ENCODE measurements at regions not wholly inside any gene's neighbourhood (a gene's known extent, or its start where the extent isn't known, plus 50 kb on each side); places are given as distances from the start of the nearest gene placed in this dataset.
"Not testable (repeated sequence)": the region's sequence is repeated elsewhere in the genome, so short reads cannot be mapped to it uniquely, and the experiment has no call there.

GRCh38 chr17:20896153-20896649 is 146.6 kb downstream of the USP22 start:
- H3K9ac ChIP-seq (ENCODE audit: low read depth, low read length, poor library complexity, severe bottlenecking): no peak overlapping the region

GRCh38 chr17:20898726-20899125 is 144.1 kb downstream of the USP22 start:
- not testable (repeated sequence) for H3F3A ChIP-seq (ENCODE audit: low read depth); H3K79me2 ChIP-seq (ENCODE audit: insufficient read depth, low read length); H3K9ac ChIP-seq (ENCODE audit: low read depth, low read length, poor library complexity, severe bottlenecking); H3K9me2 ChIP-seq (replicated peaks; ENCODE audit: low read depth, low read length); H3K4me1 ChIP-seq (ENCODE audit: insufficient read depth, low read length, poor library complexity, severe bottlenecking); H3K4me3 ChIP-seq (ENCODE audit: low read length, poor library complexity, severe bottlenecking); H3K36me3 ChIP-seq (ENCODE audit: insufficient read depth, low read length); H3K27me3 ChIP-seq (ENCODE audit: insufficient read depth, low read length, poor library complexity, severe bottlenecking); H2AFZ ChIP-seq (ENCODE audit: low read length); H4K20me1 ChIP-seq (ENCODE audit: insufficient read depth, low read length, poor library complexity, severe bottlenecking); H3K9me3 ChIP-seq (ENCODE audit: insufficient read depth, low read depth, low read length); H3K4me2 ChIP-seq (ENCODE audit: low read depth, low read length, poor library complexity, severe bottlenecking)

More at GRCh38 chr17:20896153-20896649, 146.6 kb downstream of the USP22 start:
- H3K4me2 ChIP-seq (ENCODE audit: low read depth, low read length, poor library complexity, severe bottlenecking): no peak overlapping the region
- no peaks in the 10 kb centered on the region for H3K36me3 ChIP-seq (ENCODE audit: insufficient read depth, low read length)
- no peaks in the 10 kb centered on the region for H4K20me1 ChIP-seq (ENCODE audit: insufficient read depth, low read length, poor library complexity, severe bottlenecking)
- no peaks in the 10 kb centered on the region for H3F3A ChIP-seq (ENCODE audit: low read depth)
- H3K4me1 ChIP-seq (ENCODE audit: insufficient read depth, low read length, poor library complexity, severe bottlenecking): no peaks in the 10 kb centered on the region
- H3K4me3 ChIP-seq (ENCODE audit: low read length, poor library complexity, severe bottlenecking): no peak overlapping the region
- no peak for TF ChIP-seq CTCF (conservative IDR thresholded peaks at IDR 0.05; ENCODE audit: low read length)
- TF ChIP-seq EZH2phosphoT487 (IDR thresholded peaks at IDR 0.05; ENCODE audit: borderline replicate concordance): no peak
- no peak overlapping the region for H2AFZ ChIP-seq (ENCODE audit: low read length)
- no peaks in the 10 kb centered on the region for H3K27me3 ChIP-seq (ENCODE audit: insufficient read depth, low read length, poor library complexity, severe bottlenecking)
- no peaks in the 10 kb centered on the region for H3K9me2 ChIP-seq (replicated peaks; ENCODE audit: low read depth, low read length)
- no peaks in the 10 kb centered on the region for H3K79me2 ChIP-seq (ENCODE audit: insufficient read depth, low read length)
- H3K9me3 ChIP-seq (ENCODE audit: insufficient read depth, low read depth, low read length): no peaks in the 10 kb centered on the region

GRCh38 chr17:20902496-20902895 is 140.3 kb downstream of the USP22 start:
- not testable (repeated sequence) for H3K36me3 ChIP-seq (ENCODE audit: insufficient read depth, low read length); H3K4me3 ChIP-seq (ENCODE audit: low read length, poor library complexity, severe bottlenecking); H3F3A ChIP-seq (ENCODE audit: low read depth); H3K9me2 ChIP-seq (replicated peaks; ENCODE audit: low read depth, low read length); H3K9me3 ChIP-seq (ENCODE audit: insufficient read depth, low read depth, low read length); H4K20me1 ChIP-seq (ENCODE audit: insufficient read depth, low read length, poor library complexity, severe bottlenecking); H3K4me2 ChIP-seq (ENCODE audit: low read depth, low read length, poor library complexity, severe bottlenecking); H2AFZ ChIP-seq (ENCODE audit: low read length); H3K79me2 ChIP-seq (ENCODE audit: insufficient read depth, low read length); H3K4me1 ChIP-seq (ENCODE audit: insufficient read depth, low read length, poor library complexity, severe bottlenecking); H3K9ac ChIP-seq (ENCODE audit: low read depth, low read length, poor library complexity, severe bottlenecking); H3K27me3 ChIP-seq (ENCODE audit: insufficient read depth, low read length, poor library complexity, severe bottlenecking)

- H3K4me3 ChIP-seq (ENCODE audit: low read length, poor library complexity, severe bottlenecking): not testable (repeated sequence)
Observed at GRCh38 chr17:20903549-20903948, 139.3 kb downstream of the USP22 start.

More at GRCh38 chr17:20903549-20903948, 139.3 kb downstream of the USP22 start:
- H3F3A ChIP-seq (ENCODE audit: low read depth); H3K79me2 ChIP-seq (ENCODE audit: insufficient read depth, low read length); H3K9ac ChIP-seq (ENCODE audit: low read depth, low read length, poor library complexity, severe bottlenecking); H3K9me2 ChIP-seq (replicated peaks; ENCODE audit: low read depth, low read length); H3K4me1 ChIP-seq (ENCODE audit: insufficient read depth, low read length, poor library complexity, severe bottlenecking); H3K9me3 ChIP-seq (ENCODE audit: insufficient read depth, low read depth, low read length); H4K20me1 ChIP-seq (ENCODE audit: insufficient read depth, low read length, poor library complexity, severe bottlenecking); H3K36me3 ChIP-seq (ENCODE audit: insufficient read depth, low read length); H3K27me3 ChIP-seq (ENCODE audit: insufficient read depth, low read length, poor library complexity, severe bottlenecking); H2AFZ ChIP-seq (ENCODE audit: low read length); H3K4me2 ChIP-seq (ENCODE audit: low read depth, low read length, poor library complexity, severe bottlenecking): not testable (repeated sequence)

All from Loucy (cell line).